HG03175 (cell line): ENCODE measurements at regions not wholly inside any gene's neighbourhood (a gene's known extent, or its start where the extent isn't known, plus 50 kb on each side); places are given as distances from the start of the nearest gene placed in this dataset.

Source experiments
- ATAC-seq: cut with Tn5 transposase; IDR thresholded peaks from one replicate; pipeline ENCODE4 v1.9.1; 2021; ENCODE audit warnings: mild to moderate bottlenecking, moderate library complexity; ENCODE audit not compliant: unreplicated experiment

- no peak for ATAC-seq
Measured at GRCh38 chr6:159100395-159101182, 55.8 kb upstream of the TAGAP start.

- no peak for ATAC-seq
Measured at GRCh38 chr6:159099961-159100360, 55.2 kb upstream of the TAGAP start.

GRCh38 chr6:159099276-159099675 lies 54.5 kb upstream of the TAGAP start:
- no peak for ATAC-seq

- no peak for ATAC-seq
Measured at GRCh38 chr6:159098636-159099106, 53.9 kb upstream of the TAGAP start.

- no peak for ATAC-seq
Measured at GRCh38 chr6:159097256-159097655, 52.5 kb upstream of the TAGAP start.

GRCh38 chr6:159095616-159096015 lies 50.8 kb upstream of the TAGAP start:
- no peak for ATAC-seq

GRCh38 chr6:159094444-159095252 lies 49.9 kb upstream of the TAGAP start:
- no peak for ATAC-seq
